ENCODE measurements at regions not wholly inside any gene's neighbourhood (a gene's known extent, or its start where the extent isn't known, plus 50 kb on each side); places are given as distances from the start of the nearest gene placed in this dataset.

DNA sequence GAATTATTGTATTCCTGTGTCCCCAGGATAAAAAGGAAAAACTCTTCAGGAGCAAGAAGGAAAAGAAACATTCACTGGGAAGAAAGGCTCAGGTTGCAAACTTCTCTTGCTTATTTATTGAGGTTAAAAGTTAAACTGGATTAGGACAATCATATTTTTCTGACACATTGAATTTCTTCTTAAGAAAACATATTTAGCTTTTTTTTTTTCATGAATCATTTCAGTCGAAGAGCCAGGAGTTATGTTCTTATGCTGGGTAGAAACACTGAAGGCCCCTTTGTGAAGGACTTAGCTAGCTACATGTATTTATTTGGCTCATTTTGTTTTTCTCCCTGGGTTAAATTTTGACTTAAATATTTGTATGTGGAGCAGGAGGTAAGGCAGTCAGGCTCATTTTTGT lies 434.0 kb downstream of the KLF5 start:
- no peaks in the 10 kb centered on the region for H3K27me3 ChIP-seq (replicated peaks; ENCODE audit: control insufficient read depth, insufficient read depth, low read length)
- ChIA-PET POLR2A (no interaction called here), CTCF (no interaction called here)
- Mint-ChIP-seq H3K36me3 (ENCODE audit: insufficient read depth, unreplicated experiment) (no peaks in the 10 kb centered on the region), H3K27me3 (ENCODE audit: insufficient read depth, unreplicated experiment) (no peaks in the 10 kb centered on the region), H3K4me1 (ENCODE audit: low read depth, unreplicated experiment) (no peaks in the 10 kb centered on the region), H3K4me3 (ENCODE audit: unreplicated experiment) (no peak overlapping the region), H3K27ac (ENCODE audit: unreplicated experiment) (no peak overlapping the region), H3K9me3 (ENCODE audit: unreplicated experiment) (peaks cover 19% of the 10 kb centered on the region)
- H3K36me3 ChIP-seq (ENCODE audit: control insufficient read depth, insufficient read depth, low read length), result no peaks in the 10 kb centered on the region
- H3K4me3 ChIP-seq (ENCODE audit: low read depth, low read length), result no peak overlapping the region
- no peaks in the 10 kb centered on the region for H3K4me1 ChIP-seq
- TF ChIP-seq, protein P1, sequence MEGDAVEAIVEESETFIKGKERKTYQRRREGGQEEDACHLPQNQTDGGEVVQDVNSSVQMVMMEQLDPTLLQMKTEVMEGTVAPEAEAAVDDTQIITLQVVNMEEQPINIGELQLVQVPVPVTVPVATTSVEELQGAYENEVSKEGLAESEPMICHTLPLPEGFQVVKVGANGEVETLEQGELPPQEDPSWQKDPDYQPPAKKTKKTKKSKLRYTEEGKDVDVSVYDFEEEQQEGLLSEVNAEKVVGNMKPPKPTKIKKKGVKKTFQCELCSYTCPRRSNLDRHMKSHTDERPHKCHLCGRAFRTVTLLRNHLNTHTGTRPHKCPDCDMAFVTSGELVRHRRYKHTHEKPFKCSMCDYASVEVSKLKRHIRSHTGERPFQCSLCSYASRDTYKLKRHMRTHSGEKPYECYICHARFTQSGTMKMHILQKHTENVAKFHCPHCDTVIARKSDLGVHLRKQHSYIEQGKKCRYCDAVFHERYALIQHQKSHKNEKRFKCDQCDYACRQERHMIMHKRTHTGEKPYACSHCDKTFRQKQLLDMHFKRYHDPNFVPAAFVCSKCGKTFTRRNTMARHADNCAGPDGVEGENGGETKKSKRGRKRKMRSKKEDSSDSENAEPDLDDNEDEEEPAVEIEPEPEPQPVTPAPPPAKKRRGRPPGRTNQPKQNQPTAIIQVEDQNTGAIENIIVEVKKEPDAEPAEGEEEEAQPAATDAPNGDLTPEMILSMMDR (IDR thresholded peaks at IDR 0.05; ENCODE audit: insufficient read depth in 1 of 2, low read depth in 1 of 2, low read length in 1 of 2, severe bottlenecking in 1 of 2, unreplicated experiment in 1 of 2), result no peak
- no peak for DNase-seq
- no TSS peak for BruUV-seq (replicated peaks)
- peaks cover 6% of the 10 kb centered on the region; the same call in 1 of the 2 replicates for H3K9me3 ChIP-seq
- intact Hi-C loops (cut with micrococcal nuclease; ENCODE audit: unreplicated experiment), result no loop called here

DNA sequence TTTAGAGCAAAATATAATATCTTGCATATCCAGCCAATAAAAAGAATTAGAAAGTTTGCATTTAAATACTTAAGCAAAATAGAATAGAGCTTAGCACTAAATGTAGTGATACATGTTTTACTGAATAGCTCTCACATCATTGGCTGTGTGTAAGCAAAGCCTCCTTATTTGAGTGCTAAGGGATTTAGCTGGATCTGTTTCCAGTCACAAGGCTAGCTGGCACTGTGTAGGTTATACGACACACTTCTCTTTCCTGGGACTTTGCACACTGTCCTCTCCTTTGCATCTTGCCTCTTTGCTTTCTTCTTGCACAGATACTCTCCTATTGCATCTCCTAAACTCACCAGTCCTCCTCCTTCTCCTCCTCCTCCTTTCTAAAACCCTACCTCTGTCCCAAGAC lies 423.8 kb downstream of the KLF5 start:
- H3K27me3 Mint-ChIP-seq (ENCODE audit: insufficient read depth, unreplicated experiment), result no peaks in the 10 kb centered on the region
- H3K36me3 Mint-ChIP-seq (ENCODE audit: insufficient read depth, unreplicated experiment), result no peaks in the 10 kb centered on the region

DNA sequence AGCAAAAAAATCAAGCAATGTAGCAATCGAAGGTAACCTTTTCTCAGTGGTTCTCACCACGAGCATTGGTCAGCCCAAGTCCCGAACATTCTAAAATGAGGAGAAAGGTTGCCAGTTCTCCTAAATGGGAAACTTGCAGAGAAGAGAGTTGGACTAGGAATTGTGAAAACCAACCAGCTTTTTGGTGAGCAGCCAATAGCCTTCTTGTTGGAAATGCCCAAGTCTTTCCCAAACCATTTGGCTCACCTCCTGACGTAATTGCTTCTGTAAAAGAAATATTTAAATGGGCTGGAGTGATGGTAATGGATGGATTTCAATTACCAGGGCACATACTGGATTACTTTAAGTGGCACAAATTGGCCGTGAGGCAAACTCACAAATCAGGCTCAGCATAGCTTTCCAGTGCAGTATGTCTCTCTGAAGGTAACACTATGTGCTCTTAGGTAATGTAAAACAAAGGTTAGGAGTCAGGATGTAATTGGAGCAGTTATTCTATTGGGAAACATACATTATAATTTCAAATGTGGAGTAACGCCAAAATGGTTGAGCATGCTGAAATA lies 423.2 kb downstream of the KLF5 start:
- Histone ChIP-seq H3K36me3 (ENCODE audit: control insufficient read depth, insufficient read depth, low read length) (no peaks in the 10 kb centered on the region), H3K9me3 (no peaks in the 10 kb centered on the region), H3K4me1 (no peaks in the 10 kb centered on the region), H3K4me3 (ENCODE audit: low read depth, low read length) (no peak overlapping the region), H3K27me3 (replicated peaks; ENCODE audit: control insufficient read depth, insufficient read depth, low read length) (no peaks in the 10 kb centered on the region)
- Mint-ChIP-seq H3K9me3 (ENCODE audit: unreplicated experiment) (no peaks in the 10 kb centered on the region), H3K27me3 (ENCODE audit: insufficient read depth, unreplicated experiment) (no peaks in the 10 kb centered on the region), H3K4me1 (ENCODE audit: low read depth, unreplicated experiment) (no peaks in the 10 kb centered on the region), H3K27ac (ENCODE audit: unreplicated experiment) (no peak overlapping the region), H3K36me3 (ENCODE audit: insufficient read depth, unreplicated experiment) (no peaks in the 10 kb centered on the region), H3K4me3 (ENCODE audit: unreplicated experiment) (no peak overlapping the region)
- no peak for DNase-seq
- BruUV-seq (replicated peaks), result no TSS peak
- ChIA-PET CTCF (no interaction called here), POLR2A (no interaction called here)
- intact Hi-C loops (cut with micrococcal nuclease; ENCODE audit: unreplicated experiment), result no loop called here
- TF ChIP-seq, protein P1 (IDR thresholded peaks at IDR 0.05; ENCODE audit: insufficient read depth in 1 of 2, low read depth in 1 of 2, low read length in 1 of 2, severe bottlenecking in 1 of 2, unreplicated experiment in 1 of 2), result no peak

More for the DNA sequence above, 423.8 kb downstream of the KLF5 start:
- no TSS peak for BruUV-seq (replicated peaks)
- no peaks in the 10 kb centered on the region for H3K27me3 ChIP-seq (replicated peaks; ENCODE audit: control insufficient read depth, insufficient read depth, low read length)
- DNase-seq, result no peak
- no peak overlapping the region for H3K4me3 ChIP-seq (ENCODE audit: low read depth, low read length)
- H3K27ac Mint-ChIP-seq (ENCODE audit: unreplicated experiment), result no peak overlapping the region
- TF ChIP-seq, protein P1 (IDR thresholded peaks at IDR 0.05; ENCODE audit: insufficient read depth in 1 of 2, low read depth in 1 of 2, low read length in 1 of 2, severe bottlenecking in 1 of 2, unreplicated experiment in 1 of 2), result no peak
- H3K9me3 ChIP-seq, result no peaks in the 10 kb centered on the region
- H3K4me3 Mint-ChIP-seq (ENCODE audit: unreplicated experiment), result no peak overlapping the region
- CTCF ChIA-PET, result no interaction called here
- H3K4me1 Mint-ChIP-seq (ENCODE audit: low read depth, unreplicated experiment), result no peaks in the 10 kb centered on the region
- H3K4me1 ChIP-seq, result no peaks in the 10 kb centered on the region
- H3K9me3 Mint-ChIP-seq (ENCODE audit: unreplicated experiment), result no peaks in the 10 kb centered on the region
- H3K36me3 ChIP-seq (ENCODE audit: control insufficient read depth, insufficient read depth, low read length), result no peaks in the 10 kb centered on the region
- POLR2A ChIA-PET, result no interaction called here
- intact Hi-C loops (cut with micrococcal nuclease; ENCODE audit: unreplicated experiment), result no loop called here

All from Caco-2 (cell line).